SK-N-SH treated with all-trans-retinoic acid at 6 μM for 48 hours (cell line): ENCODE measurements at regions not wholly inside any gene's neighbourhood (a gene's known extent, or its start where the extent isn't known, plus 50 kb on each side); places are given as distances from the start of the nearest gene placed in this dataset.

ENCODE experiments used
- ATAC-seq: fragments of 200-7000 bp; cut with Tn5 transposase; 3 replicates; pipeline ENCODE4 v1.9.1; 2020; ENCODE audit warnings: mild to moderate bottlenecking, moderate library complexity
- ARNTL ChIP-seq: fragments of 450-650 bp; formaldehyde crosslinking; IDR thresholded peaks from 2 replicates; pipeline ENCODE4 v1.5.0; 2020; ENCODE audit warnings: low read depth, mild to moderate bottlenecking, moderate library complexity, borderline replicate concordance
- BACH2 ChIP-seq: fragments of 250-450 bp; sonication (Bioruptor Pico); IDR thresholded peaks from 2 replicates; pipeline ENCODE4 v1.9.0; 2021; ENCODE audit warnings: mild to moderate bottlenecking, borderline replicate concordance
- CSDC2 ChIP-seq: fragments of 250-450 bp; sonication (Bioruptor Pico); IDR thresholded peaks from 2 replicates; pipeline ENCODE4 v1.5.0; 2020; ENCODE audit warnings: mild to moderate bottlenecking, moderate library complexity
- CSRNP3 ChIP-seq: fragments of 250-450 bp; sonication (Bioruptor Pico); IDR thresholded peaks from 2 replicates; pipeline ENCODE4 v1.5.1; 2021; ENCODE audit warnings: mild to moderate bottlenecking, moderate library complexity
- ESRRG ChIP-seq: fragments of 250-450 bp; sonication (Bioruptor Pico); IDR thresholded peaks from 2 replicates; pipeline ENCODE4 v1.6.1; 2021; ENCODE audit warnings: mild to moderate bottlenecking
- GLIS3 ChIP-seq: fragments of 250-450 bp; sonication (Bioruptor Pico); IDR thresholded peaks from 2 replicates; pipeline ENCODE4 v1.5.0; 2020; ENCODE audit warnings: mild to moderate bottlenecking, moderate library complexity
- ISL1 ChIP-seq: fragments of 250-450 bp; sonication (Bioruptor Pico); IDR thresholded peaks from 2 replicates; pipeline ENCODE4 v2.1.2; 2022; ENCODE audit warnings: mild to moderate bottlenecking, moderate library complexity
- OSR1 ChIP-seq: fragments of 250-450 bp; sonication (Bioruptor Pico); IDR thresholded peaks from 2 replicates; pipeline ENCODE4 v1.8.0; 2022; ENCODE audit warnings: moderate library complexity, mild to moderate bottlenecking, inconsistent platforms
- PATZ1 ChIP-seq: fragments of 250-450 bp; sonication (Bioruptor Pico); IDR thresholded peaks from 2 replicates; pipeline ENCODE4 v1.8.0; 2020; ENCODE audit warnings: mild to moderate bottlenecking, moderate library complexity, borderline replicate concordance
- POU6F1 ChIP-seq: fragments of 250-450 bp; sonication (Bioruptor Pico); IDR thresholded peaks from 2 replicates; pipeline ENCODE4 v1.8.0; 2021; ENCODE audit warnings: low read depth, mild to moderate bottlenecking, moderate library complexity, borderline replicate concordance
- PPARA ChIP-seq: fragments of 250-450 bp; sonication (Bioruptor Pico); IDR thresholded peaks from 2 replicates; pipeline ENCODE4 v1.5.0; 2020; ENCODE audit warnings: mild to moderate bottlenecking, borderline replicate concordance
- RARB ChIP-seq: fragments of 250-450 bp; sonication (Bioruptor Pico); IDR thresholded peaks from 2 replicates; pipeline ENCODE4 v1.8.0; 2021; ENCODE audit warnings: mild to moderate bottlenecking, moderate library complexity
- SNAI2 ChIP-seq: fragments of 250-450 bp; sonication (Bioruptor Pico); IDR thresholded peaks from 2 replicates; pipeline ENCODE4 v1.5.0; 2020; ENCODE audit warnings: mild to moderate bottlenecking, moderate library complexity
- TCF4 ChIP-seq: fragments of 250-450 bp; sonication (Bioruptor Pico); IDR thresholded peaks from 2 replicates; pipeline ENCODE4 v1.8.0; 2021; ENCODE audit warnings: mild to moderate bottlenecking, moderate library complexity, borderline replicate concordance
- TOX ChIP-seq: fragments of 250-450 bp; sonication (Bioruptor Pico); IDR thresholded peaks from 2 replicates; pipeline ENCODE4 v1.8.0; 2021; ENCODE audit warnings: mild to moderate bottlenecking, moderate library complexity, borderline replicate concordance
- ZC3H10 ChIP-seq: fragments of 250-450 bp; sonication (Bioruptor Pico); IDR thresholded peaks from 2 replicates; pipeline ENCODE4 v1.5.1; 2021; ENCODE audit warnings: mild to moderate bottlenecking, moderate library complexity
- ZFP3 ChIP-seq: fragments of 250-450 bp; sonication (Bioruptor Pico); IDR thresholded peaks from 2 replicates; pipeline ENCODE4 v1.5.0; 2020; ENCODE audit warnings: mild to moderate bottlenecking, moderate library complexity
- ZFP30 ChIP-seq: fragments of 450-650 bp; formaldehyde crosslinking; IDR thresholded peaks from 2 replicates; pipeline ENCODE4 v1.5.0; 2022; ENCODE audit warnings: mild to moderate bottlenecking, moderate library complexity
- ZNF565 ChIP-seq: fragments of 450-650 bp; formaldehyde crosslinking; conservative IDR thresholded peaks from 2 replicates; pipeline ENCODE4 v1.5.0; 2020; ENCODE audit warnings: low read depth, mild to moderate bottlenecking, moderate library complexity
- ZNF70 ChIP-seq: fragments of 450-650 bp; formaldehyde crosslinking; IDR thresholded peaks from 2 replicates; pipeline ENCODE4 v1.5.0; 2020; ENCODE audit warnings: mild to moderate bottlenecking, moderate library complexity
- ZNF8 ChIP-seq: fragments of 450-650 bp; formaldehyde crosslinking; IDR thresholded peaks from 2 replicates; pipeline ENCODE4 v1.5.0; 2020; ENCODE audit warnings: mild to moderate bottlenecking, moderate library complexity
- TF ChIP-seq, protein P1 (sequence below): fragments of 250-450 bp; sonication (Bioruptor Pico); IDR thresholded peaks from 2 replicates; pipeline ENCODE4 v1.5.1; 2020; ENCODE audit warnings: low read depth, mild to moderate bottlenecking, moderate library complexity
- TF ChIP-seq, protein P2 (sequence below): fragments of 250-450 bp; sonication (Bioruptor Pico); IDR thresholded peaks from 2 replicates; pipeline ENCODE4 v1.5.0; 2020; ENCODE audit warnings: mild to moderate bottlenecking, moderate library complexity

DNA sequence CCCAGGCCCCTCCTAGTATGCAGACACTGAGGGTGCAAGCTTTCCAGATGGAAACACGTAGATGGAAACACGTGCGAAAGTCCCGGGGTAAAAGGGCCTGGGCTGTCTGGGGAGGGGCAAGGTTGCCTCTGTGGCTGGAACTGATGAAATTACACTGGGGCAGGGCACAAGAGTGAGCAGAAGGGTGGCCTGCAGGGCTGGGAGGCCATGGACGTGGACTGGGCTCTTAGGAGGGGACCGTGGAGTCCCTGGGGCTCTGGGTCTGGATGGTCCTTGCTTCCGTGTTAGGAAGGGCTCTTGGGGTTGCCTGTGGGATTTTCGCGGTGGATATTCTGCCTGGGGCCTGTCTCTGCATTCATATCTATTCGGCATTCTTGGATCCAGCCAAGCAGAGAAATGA lies 63.3 kb downstream of the IRX1 start:
- TF ChIP-seq PATZ1 (CRISPR knock-in tag), result no peak
- no peak for TF ChIP-seq POU6F1 (CRISPR knock-in tag)
- no peak for TF ChIP-seq ISL1 (CRISPR knock-in tag)
- no peak for TF ChIP-seq OSR1 (CRISPR knock-in tag)
- no peak for TF ChIP-seq PPARA
- no peak for TF ChIP-seq SNAI2 (CRISPR knock-in tag)
- no peak for TF ChIP-seq TCF4
- no peak for TF ChIP-seq CSDC2 (CRISPR knock-in tag)
- no peak for TF ChIP-seq CSRNP3 (CRISPR knock-in tag)
- no peak for TF ChIP-seq RARB (CRISPR knock-in tag)
- no peak for TF ChIP-seq ZC3H10 (CRISPR knock-in tag)
- TF ChIP-seq, protein P1, sequence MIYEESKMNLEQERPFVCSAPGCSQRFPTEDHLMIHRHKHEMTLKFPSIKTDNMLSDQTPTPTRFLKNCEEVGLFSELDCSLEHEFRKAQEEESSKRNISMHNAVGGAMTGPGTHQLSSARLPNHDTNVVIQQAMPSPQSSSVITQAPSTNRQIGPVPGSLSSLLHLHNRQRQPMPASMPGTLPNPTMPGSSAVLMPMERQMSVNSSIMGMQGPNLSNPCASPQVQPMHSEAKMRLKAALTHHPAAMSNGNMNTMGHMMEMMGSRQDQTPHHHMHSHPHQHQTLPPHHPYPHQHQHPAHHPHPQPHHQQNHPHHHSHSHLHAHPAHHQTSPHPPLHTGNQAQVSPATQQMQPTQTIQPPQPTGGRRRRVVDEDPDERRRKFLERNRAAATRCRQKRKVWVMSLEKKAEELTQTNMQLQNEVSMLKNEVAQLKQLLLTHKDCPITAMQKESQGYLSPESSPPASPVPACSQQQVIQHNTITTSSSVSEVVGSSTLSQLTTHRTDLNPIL (CRISPR knock-in tag), result no peak
- TF ChIP-seq, all 23 proteins: peak for 0
- no peak for ATAC-seq

DNA sequence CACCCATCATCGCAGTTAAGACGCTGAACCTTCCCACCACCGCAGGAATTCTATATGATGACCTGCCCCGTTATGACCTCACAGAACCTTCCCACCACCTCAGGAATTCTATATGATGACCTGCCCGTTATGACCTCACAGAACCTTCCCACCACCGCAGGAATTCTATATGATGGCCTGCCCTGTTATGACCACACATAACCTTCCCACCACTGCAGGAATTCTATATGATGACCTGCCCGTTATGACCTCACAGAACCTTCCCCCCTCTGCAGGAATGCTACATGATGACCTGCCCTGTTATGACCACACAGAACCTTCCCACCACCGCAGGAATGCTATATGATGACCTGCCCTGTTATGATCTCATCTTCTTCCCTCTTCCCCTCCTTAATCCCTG lies 64.3 kb downstream of the IRX1 start:
- ATAC-seq, result no peak

More for the DNA sequence above, 64.3 kb downstream of the IRX1 start:
- TF ChIP-seq, protein P2, sequence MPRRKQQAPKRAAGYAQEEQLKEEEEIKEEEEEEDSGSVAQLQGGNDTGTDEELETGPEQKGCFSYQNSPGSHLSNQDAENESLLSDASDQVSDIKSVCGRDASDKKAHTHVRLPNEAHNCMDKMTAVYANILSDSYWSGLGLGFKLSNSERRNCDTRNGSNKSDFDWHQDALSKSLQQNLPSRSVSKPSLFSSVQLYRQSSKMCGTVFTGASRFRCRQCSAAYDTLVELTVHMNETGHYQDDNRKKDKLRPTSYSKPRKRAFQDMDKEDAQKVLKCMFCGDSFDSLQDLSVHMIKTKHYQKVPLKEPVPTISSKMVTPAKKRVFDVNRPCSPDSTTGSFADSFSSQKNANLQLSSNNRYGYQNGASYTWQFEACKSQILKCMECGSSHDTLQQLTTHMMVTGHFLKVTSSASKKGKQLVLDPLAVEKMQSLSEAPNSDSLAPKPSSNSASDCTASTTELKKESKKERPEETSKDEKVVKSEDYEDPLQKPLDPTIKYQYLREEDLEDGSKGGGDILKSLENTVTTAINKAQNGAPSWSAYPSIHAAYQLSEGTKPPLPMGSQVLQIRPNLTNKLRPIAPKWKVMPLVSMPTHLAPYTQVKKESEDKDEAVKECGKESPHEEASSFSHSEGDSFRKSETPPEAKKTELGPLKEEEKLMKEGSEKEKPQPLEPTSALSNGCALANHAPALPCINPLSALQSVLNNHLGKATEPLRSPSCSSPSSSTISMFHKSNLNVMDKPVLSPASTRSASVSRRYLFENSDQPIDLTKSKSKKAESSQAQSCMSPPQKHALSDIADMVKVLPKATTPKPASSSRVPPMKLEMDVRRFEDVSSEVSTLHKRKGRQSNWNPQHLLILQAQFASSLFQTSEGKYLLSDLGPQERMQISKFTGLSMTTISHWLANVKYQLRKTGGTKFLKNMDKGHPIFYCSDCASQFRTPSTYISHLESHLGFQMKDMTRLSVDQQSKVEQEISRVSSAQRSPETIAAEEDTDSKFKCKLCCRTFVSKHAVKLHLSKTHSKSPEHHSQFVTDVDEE (CRISPR knock-in tag), result no peak
- TF ChIP-seq RARB (CRISPR knock-in tag) (no peak), ESRRG (CRISPR knock-in tag) (no peak), TCF4 (no peak), ZFP30 (CRISPR knock-in tag) (no peak), BACH2 (CRISPR knock-in tag) (no peak), ZNF8 (CRISPR knock-in tag) (no peak), ZFP3 (no peak), ARNTL (CRISPR knock-in tag) (no peak), CSDC2 (CRISPR knock-in tag) (no peak), ZNF565 (CRISPR knock-in tag) (no peak), PATZ1 (CRISPR knock-in tag) (no peak), ZNF70 (CRISPR knock-in tag) (no peak), GLIS3 (CRISPR knock-in tag) (no peak), ISL1 (CRISPR knock-in tag) (no peak), TOX (CRISPR knock-in tag) (no peak), SNAI2 (CRISPR knock-in tag) (no peak), CSRNP3 (CRISPR knock-in tag) (no peak), PPARA (no peak)
- TF ChIP-seq, protein P1 (CRISPR knock-in tag), result no peak
